HepG2 (cell line): ENCODE measurements at regions not wholly inside any gene's neighbourhood (a gene's known extent, or its start where the extent isn't known, plus 50 kb on each side); places are given as distances from the start of the nearest gene placed in this dataset.

Source experiments
- ATAC-seq: fragments of 200-7000 bp; cut with Tn5 transposase; 3 replicates; pipeline ENCODE4 v1.9.1; 2020; ENCODE audit warnings: mild to moderate bottlenecking, moderate library complexity
- BruUV-seq: library from RNA; stranded (reverse); fragments of 400-500 nt; replicated peaks from 2 replicates; lab custom pipeline; 2021; lab: Mats Ljungman, UMichigan
- CTCF ChIA-PET: fragments of 300-600 bp; formaldehyde crosslinking; extraction: SDS; loops from one replicate; lab custom pipeline; 2021; ENCODE audit warnings: low total read pairs, inconsistent platforms, low intra/inter-chr PET ratio; lab: Yijun Ruan, JAX
- POLR2A ChIA-PET: fragments of 350-600 bp; sonication (Branson Sonifier 250); formaldehyde crosslinking; loops from one replicate; lab custom pipeline; 2020; ENCODE audit warnings: antibody characterized with exemption, inconsistent platforms; lab: Yijun Ruan, JAX
- DNase-seq: peaks from one replicate; pipeline ENCODE4 v3.0.0-alpha.2; 2015; ENCODE audit warnings: low spot score
- FAIRE-seq: peaks from 3 replicates; lab custom pipeline; 2011; peaks lifted over from hg19 to GRCh38; lab: Jason Lieb, UNC
- H2AFZ ChIP-seq: one replicate; pipeline ENCODE4 v1.6.1; 2011; ENCODE audit warnings: low read length, inconsistent platforms
- H3K27ac ChIP-seq: fragments of 300-600 bp; 3 replicates; pipeline ENCODE4 v1.8.0; 2011; ENCODE audit warnings: mixed run types, mild to moderate bottlenecking, mixed read lengths, low read length, inconsistent platforms; ENCODE audit not compliant: insufficient read depth; ENCODE audit errors: extremely low read length
- H3K27me3 ChIP-seq, 2 experiments: fragments of 200-600 bp in 1 of 2; 2 replicates in 1 of 2; 3 replicates in 1 of 2; pipeline versions ENCODE4 v1.6.0 to v1.8.0; 2011; ENCODE audit warnings: low read length in 2 of 2, mild to moderate bottlenecking in 2 of 2, moderate library complexity in 2 of 2, inconsistent platforms in 1 of 2; ENCODE audit not compliant: insufficient read depth in 2 of 2, control insufficient read depth in 1 of 2
- H3K36me3 ChIP-seq, 2 experiments: fragments of 200-600 bp in 1 of 2; replicated peaks in 1 of 2; 2 replicates in 1 of 2; 3 replicates in 1 of 2; pipeline versions ENCODE4 v1.5.1 to v1.8.0; 2011; ENCODE audit warnings: low read length in 2 of 2, inconsistent platforms in 1 of 2; ENCODE audit not compliant: insufficient read depth in 2 of 2, control insufficient read depth in 1 of 2
- H3K4me1 ChIP-seq: 2 replicates; pipeline ENCODE4 v1.5.1; 2012; ENCODE audit warnings: low read length, inconsistent platforms; ENCODE audit not compliant: insufficient read depth
- H3K4me2 ChIP-seq: 2 replicates; pipeline ENCODE4 v1.6.0; 2011; ENCODE audit warnings: low read depth, low read length, inconsistent platforms
- H3K4me3 ChIP-seq, 3 experiments: fragments of 200-600 bp in 1 of 3; sonication (generic), shearing (Covaris generic) in 1 of 3; replicated peaks in 1 of 3; 2 replicates each; pipeline ENCODE4 v1.5.1; 2011 to 2016; ENCODE audit warnings: low read length in 3 of 3, inconsistent platforms in 2 of 3, low read depth in 2 of 3, mild to moderate bottlenecking in 2 of 3, control low read depth in 1 of 3, mixed read lengths in 1 of 3; ENCODE audit not compliant: insufficient read depth in 1 of 3
- H3K79me2 ChIP-seq: one replicate; pipeline ENCODE4 v1.6.1; 2011; ENCODE audit warnings: low read length, inconsistent platforms; ENCODE audit not compliant: insufficient read depth
- H3K9ac ChIP-seq: 2 replicates; pipeline ENCODE4 v1.6.0; 2011; ENCODE audit warnings: mild to moderate bottlenecking, low read depth, low read length, inconsistent platforms; ENCODE audit not compliant: insufficient read depth
- H3K9me3 ChIP-seq: 2 replicates; pipeline ENCODE4 v1.5.1; 2012; ENCODE audit warnings: mild to moderate bottlenecking, low read length
- H4K20me1 ChIP-seq: 2 replicates; pipeline ENCODE4 v1.6.0; 2011; ENCODE audit warnings: inconsistent platforms, mild to moderate bottlenecking, low read length, moderate library complexity; ENCODE audit not compliant: insufficient read depth
- ADNP ChIP-seq: sonication (generic); formaldehyde crosslinking; IDR thresholded peaks from 2 replicates; pipeline ENCODE4 v1.4.0; 2020; ENCODE audit warnings: missing genetic modification reagents
- AKAP8 ChIP-seq: sonication (generic); formaldehyde crosslinking; IDR thresholded peaks from 2 replicates; pipeline ENCODE4 v1.5.1; 2020; ENCODE audit warnings: mild to moderate bottlenecking, missing genetic modification reagents
- IRF2 ChIP-seq: IDR thresholded peaks from 2 replicates; pipeline ENCODE4 v1.6.1; 2018; ENCODE audit warnings: missing genetic modification reagents, missing compliant biosample characterization
- MYC ChIP-seq: sonication (generic); formaldehyde crosslinking; IDR thresholded peaks from 2 replicates; pipeline ENCODE4 v1.9.0; 2021; ENCODE audit warnings: missing genetic modification reagents, borderline replicate concordance
- SMARCC2 ChIP-seq: fragments of 450-650 bp; IDR thresholded peaks from 2 replicates; pipeline ENCODE4 v1.6.1; 2017; ENCODE audit warnings: antibody characterized with exemption, mild to moderate bottlenecking
- ZBTB34 ChIP-seq: sonication (generic); formaldehyde crosslinking; IDR thresholded peaks from 2 replicates; pipeline ENCODE4 v1.8.0; 2022; ENCODE audit warnings: mild to moderate bottlenecking, missing genetic modification reagents
- ZHX1 ChIP-seq: sonication (generic); formaldehyde crosslinking; IDR thresholded peaks from 2 replicates; pipeline ENCODE4 v1.8.1; 2022; ENCODE audit warnings: low read depth, mild to moderate bottlenecking, missing genetic modification reagents
- ZNF496 ChIP-seq: sonication (generic); formaldehyde crosslinking; IDR thresholded peaks from 2 replicates; pipeline ENCODE4 v1.8.1; 2023; ENCODE audit warnings: mild to moderate bottlenecking, moderate library complexity, missing genetic modification reagents; ENCODE audit not compliant: insufficient replicate concordance
- ZNF605 ChIP-seq: sonication (generic); formaldehyde crosslinking; IDR thresholded peaks from 2 replicates; pipeline ENCODE4 v1.8.0; 2022; ENCODE audit warnings: mild to moderate bottlenecking, missing genetic modification reagents
- ZNF710 ChIP-seq: sonication (generic); formaldehyde crosslinking; IDR thresholded peaks from 2 replicates; pipeline ENCODE4 v1.5.0; 2020; ENCODE audit warnings: mild to moderate bottlenecking, missing genetic modification reagents, borderline replicate concordance
- WGBS: methylation state at CpG from one replicate; pipeline ENCODE4 v1.1.6; 2017; ENCODE audit warnings: low lambda C conversion rate; 5-methylcytosine and 5-hydroxymethylcytosine counted together
- in situ Hi-C: cut with HindIII; loops from 2 replicates; pipeline ENCODE4 v1.10.0; 2017; ENCODE audit warnings: low pct_unique_long_range_greater_than_20kb; ENCODE audit not compliant: extremely low pct_ligation_motif_present
- intact Hi-C: fragments of 100-400 bp; cut with micrococcal nuclease; formaldehyde crosslinking; loops from one replicate; pipeline ENCODE4 v1.10.0; 2022; ENCODE audit not compliant: unreplicated experiment

- Histone ChIP-seq H3K27me3 (no peaks in the 10 kb centered on the region), H3K4me2 (no peak overlapping the region), H4K20me1 (no peaks in the 10 kb centered on the region), H3K79me2 (no peaks in the 10 kb centered on the region), H2AFZ (no peak overlapping the region), H3K9ac (no peak overlapping the region), H3K36me3 (no peaks in the 10 kb centered on the region), H3K4me3 (no peak overlapping the region), H3K9me3 (no peaks in the 10 kb centered on the region), H3K27ac (no peak overlapping the region), H3K4me1 (0 out of 2 replicates have a peak, but pooled peaks cover 10% of the 10 kb centered on the region)
- BruUV-seq, result no TSS peak
- 49% methylated on average over 12 of the region's 12 CpGs for WGBS
- POLR2A ChIA-PET, result no interaction called here
- no peak for TF ChIP-seq AKAP8 (CRISPR knock-in tag)
- no peak for TF ChIP-seq MYC (CRISPR knock-in tag)
- no peak for TF ChIP-seq ZNF496
- no peak for TF ChIP-seq ZHX1
- TF ChIP-seq ZNF605 (CRISPR knock-in tag), result no peak
- no peak for TF ChIP-seq SMARCC2
- no peak for TF ChIP-seq ZNF710 (CRISPR knock-in tag)
- no peak for TF ChIP-seq IRF2 (CRISPR knock-in tag)
- TF ChIP-seq ADNP (CRISPR knock-in tag), result no peak
- no peak for TF ChIP-seq ZBTB34 (CRISPR knock-in tag)
- CTCF ChIA-PET, result no interaction called here
- FAIRE-seq (no peak), ATAC-seq (no peak), DNase-seq (no peak)
- in situ Hi-C loops (no loop called here), intact Hi-C loops (no loop called here)
Observed at GRCh38 chr10:29037348-29038113, 251.3 kb upstream of the LYZL1 start.
